HG03039 (cell line): ENCODE measurements at regions not wholly inside any gene's neighbourhood (a gene's known extent, or its start where the extent isn't known, plus 50 kb on each side); places are given as distances from the start of the nearest gene placed in this dataset.

Source experiments
- ATAC-seq: cut with Tn5 transposase; IDR thresholded peaks from one replicate; pipeline ENCODE4 v1.9.1; 2021; ENCODE audit warnings: mild to moderate bottlenecking, moderate library complexity; ENCODE audit not compliant: unreplicated experiment

DNA sequence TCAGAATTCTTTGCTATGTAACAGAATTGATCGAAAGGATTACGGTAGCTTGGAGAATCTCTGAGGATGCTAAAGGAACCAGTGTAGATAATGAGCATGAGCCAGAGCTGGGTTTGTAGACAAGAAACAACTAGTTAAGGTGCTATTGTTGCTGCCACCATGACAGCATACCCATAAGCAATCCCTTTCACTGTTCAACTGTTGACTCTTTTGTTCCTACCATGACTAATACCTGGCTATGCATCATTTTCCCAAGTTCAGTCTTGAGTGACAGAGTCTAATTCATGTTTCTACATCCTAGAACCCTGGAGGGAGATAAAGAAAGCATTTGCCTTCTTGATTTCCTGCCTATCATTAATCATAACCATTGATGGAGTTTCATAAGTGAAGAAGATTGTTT, 600.3 kb downstream of the OTOL1 start:
- no peak for ATAC-seq

- ATAC-seq: no peak
Observed at GRCh38 chr3:162103808-162104207, 607.2 kb downstream of the OTOL1 start.

GRCh38 chr3:162111861-162112260, 615.3 kb downstream of the OTOL1 start:
- no peak for ATAC-seq

DNA sequence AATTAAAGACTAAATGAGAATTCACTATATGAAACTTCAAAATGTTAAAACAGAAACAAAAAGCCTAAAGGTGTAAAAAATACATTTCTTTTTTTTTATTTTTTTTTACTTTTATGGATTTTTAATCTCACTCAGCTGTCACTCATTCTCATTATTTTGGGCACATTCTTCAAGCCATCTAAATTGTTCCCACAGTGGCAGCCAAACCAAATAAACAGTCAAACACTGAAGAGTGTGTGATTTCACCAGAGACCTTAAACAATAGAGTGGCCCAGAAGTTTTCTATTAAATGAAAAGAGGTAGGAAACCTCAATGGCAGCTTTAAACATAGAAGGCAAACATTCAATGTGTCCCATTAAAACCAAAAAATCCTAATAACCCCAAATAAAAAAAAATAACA, 616.1 kb downstream of the OTOL1 start:
- ATAC-seq: no peak

GRCh38 chr3:162117961-162118360, 621.4 kb downstream of the OTOL1 start:
- no peak for ATAC-seq

- ATAC-seq: no peak
Observed at GRCh38 chr3:162119651-162120050, 623.0 kb downstream of the OTOL1 start.

DNA sequence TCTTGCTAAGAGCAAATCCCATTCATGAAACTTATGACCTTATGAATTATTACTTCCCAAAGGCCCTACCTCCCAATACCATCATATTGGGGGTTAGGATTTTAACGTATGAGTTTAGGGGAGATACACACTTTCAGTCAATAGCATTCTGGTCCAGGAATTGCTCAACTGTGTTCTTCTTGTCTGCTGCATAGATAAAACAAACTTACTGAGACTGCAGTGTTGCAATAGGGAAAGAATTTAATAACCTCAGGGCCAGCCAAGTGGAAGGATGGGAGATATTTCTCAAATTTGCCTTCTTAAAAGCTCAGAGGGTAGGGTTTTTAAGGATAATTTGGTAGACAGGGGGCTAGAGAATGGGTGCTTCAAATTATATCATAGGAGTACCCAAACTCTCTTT, 625.8 kb downstream of the OTOL1 start:
- no peak for ATAC-seq

DNA sequence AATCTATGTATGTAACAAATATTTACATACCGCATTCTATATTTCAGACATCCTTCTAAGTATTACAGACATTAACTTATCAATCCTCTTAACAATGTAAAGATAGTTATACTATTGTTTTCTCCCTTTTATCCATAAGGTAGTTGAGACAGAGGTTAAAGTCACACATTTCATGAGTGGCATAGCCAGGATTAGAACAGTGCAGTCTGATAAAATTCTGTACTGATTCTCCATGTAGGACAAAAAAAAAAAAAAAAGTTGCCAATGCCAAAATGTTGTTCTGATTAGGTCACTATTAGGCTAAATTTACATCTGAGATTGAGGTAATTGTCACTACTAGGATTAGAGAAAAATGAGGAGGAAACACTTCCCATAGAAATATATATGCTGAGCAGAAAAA, 629.2 kb downstream of the OTOL1 start:
- no peak for ATAC-seq

DNA sequence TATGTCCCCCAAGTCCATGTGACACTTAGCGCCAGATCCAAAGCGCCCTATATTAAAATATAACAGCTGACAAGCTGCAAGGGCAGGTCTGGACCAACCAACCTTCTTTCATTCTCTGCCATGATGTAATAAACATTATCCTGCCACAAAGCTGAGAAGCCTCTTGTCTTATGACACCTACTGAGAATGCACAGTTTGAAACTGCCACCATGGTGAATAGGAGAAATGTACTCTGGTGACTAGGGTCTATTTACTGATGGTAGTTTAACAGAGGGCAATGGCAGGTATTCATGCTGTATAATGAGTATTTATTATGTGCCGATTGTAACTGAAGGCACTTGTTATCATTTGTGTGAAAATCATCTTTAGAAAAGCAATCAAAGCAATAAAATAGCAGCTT, 634.0 kb downstream of the OTOL1 start:
- no peak for ATAC-seq

- no peak for ATAC-seq
Observed at GRCh38 chr3:162132981-162133380, 636.4 kb downstream of the OTOL1 start.

DNA sequence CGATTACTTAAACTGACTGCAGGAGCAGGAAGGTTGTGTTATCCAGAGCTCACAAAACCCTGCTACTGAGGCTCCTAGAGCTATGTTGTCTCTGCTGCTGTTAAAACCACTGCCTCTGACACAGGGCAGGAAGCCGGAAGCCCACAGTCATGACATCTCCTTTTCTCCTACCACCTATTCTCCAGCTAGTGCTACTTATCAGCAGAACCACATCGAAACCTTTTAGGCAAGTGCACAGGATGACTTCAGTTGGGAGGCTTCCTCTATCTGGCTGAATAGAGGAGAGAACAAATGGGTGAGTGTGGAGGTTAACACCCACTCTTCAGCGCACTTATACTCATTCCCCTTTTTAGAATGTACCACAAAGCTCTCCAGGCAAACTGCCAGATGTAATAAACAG, 638.0 kb downstream of the OTOL1 start:
- no peak for ATAC-seq

DNA sequence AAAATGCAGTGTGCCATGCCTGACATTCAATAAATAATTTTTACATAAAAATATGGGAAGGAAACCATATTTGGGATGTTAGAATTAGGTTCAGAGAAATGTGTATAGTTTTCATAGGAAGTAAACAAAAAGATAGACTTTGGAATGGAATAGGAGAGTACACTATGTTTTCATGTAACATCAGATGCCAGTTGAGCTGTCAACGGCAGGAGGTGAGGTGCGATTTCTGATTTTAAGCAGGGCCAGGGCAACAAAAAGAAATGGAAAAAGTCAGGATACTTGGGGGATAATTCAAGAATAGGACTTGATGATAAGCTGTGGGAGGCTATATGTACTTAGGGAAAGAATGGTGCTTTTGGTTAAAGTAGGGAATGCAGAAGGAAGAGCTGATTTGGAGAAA, 639.5 kb downstream of the OTOL1 start:
- no peak for ATAC-seq

GRCh38 chr3:162138509-162138908, 641.9 kb downstream of the OTOL1 start:
- ATAC-seq: no peak

DNA sequence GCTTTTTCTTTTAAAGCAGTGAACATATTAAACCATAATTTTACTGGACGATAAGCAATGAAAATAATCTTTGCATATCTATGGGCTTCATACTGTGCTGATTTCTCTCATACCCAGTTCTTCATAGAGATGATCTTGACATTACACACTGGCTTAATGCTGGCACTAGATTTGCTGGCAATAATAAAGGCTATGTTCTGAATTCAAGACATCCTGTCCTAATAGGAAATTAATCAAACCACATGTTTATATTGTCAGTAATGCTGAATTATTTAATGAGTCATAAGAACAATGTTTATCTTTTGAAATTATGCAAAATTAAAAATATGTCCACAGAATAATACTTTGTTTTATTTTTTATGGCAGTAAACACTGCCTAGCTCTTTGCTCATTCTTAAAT, 643.2 kb downstream of the OTOL1 start:
- ATAC-seq: no peak

DNA sequence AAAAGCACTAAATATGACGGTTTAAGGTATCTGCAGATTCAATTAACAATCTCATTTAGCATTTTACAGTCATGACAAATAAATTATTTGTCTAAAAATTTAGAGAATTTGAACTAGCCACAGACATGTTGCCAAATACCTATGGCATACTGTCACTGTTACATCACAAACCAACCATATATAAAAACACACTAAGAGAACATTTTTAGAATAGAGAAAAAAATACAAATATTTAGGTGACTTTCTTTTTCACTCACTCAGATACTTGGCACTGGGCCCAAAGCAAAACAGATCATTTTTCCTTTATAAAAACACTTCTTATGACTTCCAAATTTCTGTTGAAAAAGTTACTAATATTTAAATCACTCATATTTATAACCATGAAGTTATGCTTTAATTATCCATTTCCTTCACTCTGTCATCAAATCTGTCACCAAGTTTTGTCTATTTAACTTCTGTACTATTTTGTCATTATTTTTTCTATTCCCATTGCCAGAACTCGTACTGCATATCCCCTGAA, 644.7 kb downstream of the OTOL1 start:
- no peak for ATAC-seq

DNA sequence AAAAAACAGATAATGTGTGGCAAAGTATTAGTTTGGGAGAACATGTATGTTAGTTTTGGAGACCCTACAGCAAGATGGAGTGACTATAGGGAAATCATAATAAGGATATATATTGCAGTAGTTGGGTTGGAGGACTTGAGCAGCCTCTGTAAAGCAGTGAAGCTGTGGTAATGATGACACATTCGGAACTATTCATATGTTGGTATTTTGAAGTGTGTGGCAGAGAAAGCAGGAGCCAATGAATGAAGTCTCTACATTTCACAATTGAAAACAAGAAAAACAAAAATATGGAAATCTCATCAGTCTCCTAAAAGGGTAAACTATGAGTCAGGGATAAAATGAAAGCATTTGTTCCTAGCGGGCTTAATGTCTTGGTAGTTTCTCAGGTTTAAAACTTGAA, 645.9 kb downstream of the OTOL1 start:
- ATAC-seq: no peak

DNA sequence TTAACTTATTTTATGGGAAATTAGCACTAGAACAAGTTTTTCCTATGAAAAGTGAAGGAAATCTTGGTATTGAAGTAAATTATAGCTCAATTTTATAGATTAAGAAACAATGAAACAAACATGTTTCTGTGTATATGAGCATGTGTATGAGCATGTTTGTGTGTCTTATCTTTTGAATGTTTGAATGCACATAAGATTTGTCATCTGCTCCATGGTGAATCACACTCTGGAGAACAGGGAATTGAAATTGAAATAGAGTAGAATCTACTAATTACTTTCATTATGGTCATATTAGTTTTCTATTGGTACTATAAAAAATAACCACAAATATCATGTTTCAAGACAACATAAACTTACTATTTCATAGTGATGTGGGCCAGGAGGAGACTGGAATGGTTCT, 646.6 kb downstream of the OTOL1 start:
- ATAC-seq: no peak

- ATAC-seq: no peak
Observed at GRCh38 chr3:162147996-162148395, 651.4 kb downstream of the OTOL1 start.

GRCh38 chr3:162150790-162151189, 654.2 kb downstream of the OTOL1 start:
- no peak for ATAC-seq

- no peak for ATAC-seq
Observed at GRCh38 chr3:162152636-162153035, 656.0 kb downstream of the OTOL1 start.

DNA sequence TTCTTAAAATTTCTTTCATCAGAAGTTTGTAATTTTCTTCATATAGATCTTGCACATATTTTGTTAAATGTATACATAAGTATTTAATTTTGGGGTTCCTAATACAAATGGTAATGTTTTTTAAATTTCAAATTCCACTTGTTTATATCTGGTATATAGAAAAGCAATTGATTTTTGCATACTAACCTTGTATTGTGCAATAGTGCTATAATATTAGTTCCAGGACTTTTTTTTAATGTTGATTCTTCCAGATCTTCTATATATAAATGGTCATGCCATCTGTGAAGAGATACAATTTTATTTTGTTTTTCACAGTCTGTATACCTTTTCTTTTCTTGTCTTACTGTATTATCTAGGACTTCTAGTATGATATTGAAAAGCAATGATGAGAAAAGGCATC, 665.0 kb downstream of the OTOL1 start:
- ATAC-seq: no peak

DNA sequence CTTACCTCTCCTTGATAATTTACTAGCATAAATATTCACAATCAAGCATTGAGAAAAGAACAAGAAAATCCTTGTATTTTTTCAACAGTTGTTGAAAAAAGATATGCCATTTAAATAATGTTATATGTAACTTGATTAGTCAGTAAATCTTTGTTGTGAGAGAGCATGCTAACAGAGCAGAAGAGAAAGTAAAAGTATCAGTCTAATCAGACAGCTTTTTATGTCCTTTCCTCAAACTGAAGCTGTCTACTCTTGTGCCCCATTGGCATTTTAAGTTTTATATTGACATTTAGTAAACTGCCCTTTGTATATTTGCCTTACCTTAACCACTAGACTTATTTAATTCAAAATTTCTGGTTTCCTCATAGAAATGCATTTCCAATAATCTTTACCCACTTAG, 668.7 kb downstream of the OTOL1 start:
- no peak for ATAC-seq

DNA sequence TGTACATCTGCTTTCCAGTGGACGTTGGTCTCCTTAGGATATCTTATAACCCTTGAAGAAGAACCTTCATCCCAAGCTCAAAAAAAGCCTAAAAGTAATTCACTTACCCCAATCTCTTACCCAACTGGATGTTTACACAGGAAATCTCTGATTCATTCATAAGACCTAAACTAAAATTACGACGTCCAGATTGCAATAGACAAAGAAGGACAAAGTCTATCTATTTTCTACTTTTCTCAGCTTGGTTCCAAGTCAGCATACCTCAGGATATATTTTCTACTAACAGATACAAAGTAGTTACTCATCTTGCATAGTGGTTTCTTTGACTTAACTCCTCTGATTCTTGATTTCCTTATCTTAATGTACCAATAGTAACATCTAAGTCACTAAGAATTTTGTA, 669.9 kb downstream of the OTOL1 start:
- no peak for ATAC-seq

GRCh38 chr3:162168715-162169114, 672.1 kb downstream of the OTOL1 start:
- no peak for ATAC-seq
